GF-D8 (cell line): ENCODE measurements at regions not wholly inside any gene's neighbourhood (a gene's known extent, or its start where the extent isn't known, plus 50 kb on each side); places are given as distances from the start of the nearest gene placed in this dataset.

Experiments
- DNase-seq: peaks from one replicate; lab custom pipeline; 2025; lab: John Stamatoyannopoulos, UW

DNA sequence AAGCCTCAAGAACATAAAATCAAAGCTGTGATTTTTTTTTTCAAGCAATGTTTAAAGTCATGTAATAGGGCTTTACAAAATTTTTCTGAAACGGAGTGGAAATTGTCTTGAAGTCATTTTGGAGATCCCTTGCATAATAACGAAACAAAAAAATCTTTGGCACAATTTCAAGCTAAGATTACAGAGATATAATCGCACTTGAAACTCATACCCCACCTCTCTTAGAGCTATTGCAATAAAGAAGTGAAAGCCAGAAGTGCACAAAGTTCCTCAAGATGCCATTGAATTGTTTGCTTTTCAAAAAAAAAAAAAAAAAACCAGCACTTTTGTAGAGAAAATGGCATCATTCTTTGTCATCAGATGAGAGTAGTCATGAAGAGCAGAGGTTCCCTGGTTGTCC lies 152.3 kb downstream of the PAX3 start:
- DNase-seq = no peak

DNA sequence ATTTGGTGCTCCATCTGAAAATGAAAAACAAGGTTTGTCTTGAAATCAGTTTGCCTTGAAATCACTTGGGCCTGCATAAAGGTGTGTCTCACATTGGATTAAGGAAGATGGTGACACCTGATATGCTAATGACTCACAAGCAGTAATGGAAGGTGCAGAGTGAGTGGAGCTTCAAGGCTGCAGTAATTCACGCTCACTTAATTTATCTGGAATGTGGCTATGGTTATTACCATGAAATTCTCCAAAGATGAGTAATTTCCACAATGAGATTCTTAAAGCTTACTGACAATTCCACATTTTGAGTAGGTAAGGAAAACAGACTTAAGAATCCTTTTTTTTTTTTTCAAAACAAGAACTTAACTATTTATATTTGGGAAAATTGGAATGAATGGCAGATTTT lies 156.8 kb downstream of the PAX3 start:
- no peak for DNase-seq

DNA sequence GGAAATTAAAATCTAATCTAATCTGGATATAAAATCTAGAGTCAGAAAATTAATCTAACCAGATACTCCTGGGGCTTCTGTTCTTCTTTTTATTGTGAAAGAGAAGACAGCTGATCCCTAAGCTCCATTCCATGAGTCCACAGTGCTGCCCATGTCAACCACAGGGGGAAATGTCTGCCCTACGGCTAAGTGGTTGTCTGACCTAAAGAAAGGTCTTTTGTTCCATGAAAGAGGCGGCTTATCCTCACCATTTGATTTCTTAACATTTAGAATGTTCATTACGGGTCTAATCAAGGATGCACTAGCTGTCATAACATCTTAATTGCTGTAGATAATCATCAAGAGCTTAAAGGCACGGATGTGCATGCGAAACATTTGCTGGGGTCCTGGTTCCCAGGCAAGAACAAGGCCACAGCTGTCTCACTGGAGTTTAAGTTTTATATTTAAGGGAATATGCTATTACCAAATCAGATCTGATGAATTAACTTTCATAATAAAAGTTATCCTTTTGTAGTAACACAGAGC lies 162.6 kb downstream of the PAX3 start:
- DNase-seq = no peak

DNA sequence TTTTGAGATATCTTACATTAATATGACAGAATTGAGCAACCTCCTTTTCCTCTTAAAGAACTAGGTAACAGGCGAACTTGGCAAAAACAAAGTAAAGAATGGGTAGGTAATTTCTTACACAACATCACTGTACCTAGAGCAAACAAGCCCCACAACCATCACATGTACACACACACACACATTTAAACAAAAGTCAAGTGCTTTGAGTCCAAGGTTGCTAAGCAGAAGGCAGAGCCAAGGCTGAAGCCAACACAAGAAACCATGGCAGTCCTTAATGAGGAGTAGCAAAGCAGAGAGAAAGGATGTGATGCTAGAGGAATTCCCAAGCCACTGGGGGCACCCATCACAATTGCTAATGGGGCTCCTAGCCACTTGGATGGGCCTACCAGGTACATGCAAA lies 164.1 kb downstream of the PAX3 start:
- DNase-seq = no peak

DNA sequence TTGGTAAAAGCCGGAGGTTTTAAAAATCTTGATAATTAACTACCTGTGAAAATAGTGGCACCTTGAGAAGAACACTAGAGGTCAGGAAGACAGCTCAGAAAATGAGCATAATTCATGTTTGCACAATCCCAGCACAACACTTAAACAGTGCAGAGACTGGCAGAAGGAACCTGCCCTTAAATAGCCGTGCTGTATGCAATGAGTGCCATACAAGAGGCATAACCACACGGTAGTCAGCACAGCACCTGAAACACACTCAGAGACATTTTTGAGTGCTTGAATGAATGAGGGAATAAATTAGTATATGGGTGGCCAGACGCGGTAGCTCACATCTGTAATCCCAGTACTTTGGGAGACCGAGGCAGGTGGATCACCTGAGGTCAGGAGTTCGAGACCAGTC lies 164.9 kb downstream of the PAX3 start:
- no peak for DNase-seq

DNA sequence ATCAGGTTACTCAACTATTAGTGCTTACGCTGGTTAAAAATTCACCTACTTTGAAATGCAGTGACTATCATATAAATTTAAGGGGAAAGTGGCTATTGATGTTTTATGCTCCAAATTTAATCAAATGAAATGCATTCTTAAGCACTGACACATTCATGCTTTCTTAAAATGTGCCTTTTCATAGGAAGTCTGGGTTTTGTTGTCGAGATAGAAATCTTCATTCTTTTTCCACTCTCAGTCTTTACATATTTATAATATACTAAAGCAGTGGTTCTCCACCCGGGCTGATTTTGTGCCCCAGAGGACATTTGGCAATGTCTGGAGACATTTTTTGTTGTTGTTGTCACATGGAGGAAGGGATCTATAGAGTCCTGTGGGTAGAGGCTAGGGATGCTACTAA lies 167.9 kb downstream of the PAX3 start:
- DNase-seq = no peak

DNA sequence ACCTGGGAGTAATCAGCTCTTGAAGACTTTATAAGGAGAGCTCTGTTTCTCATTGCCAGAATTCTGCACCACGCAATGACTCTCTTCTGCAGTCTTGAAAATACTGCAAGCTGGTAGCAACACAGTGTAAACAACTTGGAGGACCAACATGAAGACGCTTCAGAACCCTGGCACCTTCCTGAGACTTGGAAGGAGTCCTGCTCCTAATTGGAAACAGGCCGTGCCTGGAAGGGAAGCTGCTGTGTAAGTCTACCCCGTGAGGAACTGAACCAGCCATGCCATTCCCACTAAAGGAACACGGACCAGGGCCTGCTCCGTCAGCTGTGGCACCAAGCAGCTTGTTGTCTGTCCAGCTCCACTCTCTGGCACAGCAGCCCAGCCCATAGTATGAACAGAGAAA lies 171.1 kb downstream of the PAX3 start:
- no peak for DNase-seq

DNA sequence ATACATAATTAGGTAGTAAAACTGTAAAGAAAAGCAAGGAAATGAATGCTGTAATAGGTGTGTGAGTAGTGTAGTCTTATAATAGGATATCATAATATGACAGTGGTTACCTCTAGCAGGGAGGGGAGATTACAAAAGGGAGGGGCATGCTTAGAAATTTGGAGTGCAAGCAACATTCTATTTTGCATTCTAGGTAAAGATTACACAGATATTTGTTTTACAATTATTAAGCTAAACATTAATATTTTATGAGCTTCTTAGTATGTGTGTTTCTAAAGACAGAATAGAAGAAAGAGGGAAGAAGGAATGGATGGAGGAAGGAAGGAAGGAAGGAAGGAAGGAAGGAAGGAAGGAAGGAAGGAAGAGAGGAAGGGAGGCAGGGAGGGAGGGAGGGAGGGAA lies 177.9 kb downstream of the PAX3 start:
- DNase-seq = no peak

DNA sequence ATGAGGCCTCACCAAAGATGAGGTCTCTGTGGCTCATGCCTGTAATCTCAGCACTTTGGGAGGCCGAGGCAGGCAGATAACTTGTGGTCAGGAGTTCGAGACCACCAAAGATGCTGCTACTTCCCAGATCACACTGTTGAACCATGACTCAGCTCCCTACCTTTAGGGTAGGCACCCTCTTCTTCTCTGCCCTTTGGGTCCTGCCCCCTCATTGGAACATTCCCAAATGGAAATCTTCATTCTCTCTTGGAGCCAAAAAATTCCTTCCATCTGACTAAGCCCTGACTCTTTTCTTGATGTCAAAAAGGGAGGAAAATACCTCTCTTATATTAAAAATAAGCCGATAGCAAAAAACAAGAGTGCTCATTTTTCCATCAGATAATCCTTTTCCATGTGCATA lies 183.5 kb downstream of the PAX3 start:
- no peak for DNase-seq

DNA sequence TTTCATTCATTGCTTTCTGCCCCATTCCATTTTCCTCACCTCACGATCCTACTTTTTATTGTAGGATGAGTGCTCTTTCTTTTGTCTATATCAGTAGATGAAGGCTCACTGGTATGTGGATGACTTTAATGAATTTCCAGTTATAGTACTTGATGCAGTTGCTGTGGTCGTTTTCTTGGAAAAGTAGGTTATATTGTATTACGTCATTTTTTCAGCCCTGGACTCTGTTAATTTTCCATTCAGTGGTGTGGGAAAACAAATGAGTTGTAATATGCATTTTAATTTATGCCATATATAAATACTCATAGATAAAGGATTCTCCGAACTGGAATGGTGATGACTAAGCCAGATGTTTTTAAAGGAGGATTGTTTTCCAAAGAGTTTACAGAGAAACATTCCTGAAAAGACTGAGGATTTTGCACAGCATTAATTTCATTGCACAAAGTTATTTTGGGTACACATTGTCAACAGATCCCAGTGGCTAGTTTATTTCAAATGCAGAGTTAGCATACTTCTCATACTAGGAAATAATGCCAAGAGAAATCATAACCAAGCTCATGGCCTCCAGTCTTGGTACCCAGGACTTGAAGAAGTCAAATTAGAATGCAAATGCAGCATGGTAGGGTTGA lies 189.7 kb downstream of the PAX3 start:
- no peak for DNase-seq

DNA sequence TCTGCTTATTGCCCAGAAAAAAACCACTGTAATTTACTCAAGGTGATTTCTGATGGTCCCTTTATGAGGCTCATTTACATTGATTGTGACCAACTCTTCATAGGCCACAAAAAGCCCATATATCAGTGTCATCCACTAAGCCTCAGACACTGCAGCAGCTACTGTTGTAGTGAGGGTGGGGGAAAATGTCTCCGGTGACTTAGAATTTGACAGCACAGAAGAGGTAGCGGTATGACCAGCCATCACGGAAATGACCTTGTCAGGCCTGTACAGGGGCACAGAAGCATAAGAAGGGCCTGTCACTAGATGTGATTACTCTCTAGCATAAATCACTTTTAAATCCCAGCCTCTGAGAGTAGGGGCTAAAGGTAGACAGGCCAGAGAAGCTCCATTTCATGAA lies 190.3 kb downstream of the PAX3 start:
- no peak for DNase-seq

DNA sequence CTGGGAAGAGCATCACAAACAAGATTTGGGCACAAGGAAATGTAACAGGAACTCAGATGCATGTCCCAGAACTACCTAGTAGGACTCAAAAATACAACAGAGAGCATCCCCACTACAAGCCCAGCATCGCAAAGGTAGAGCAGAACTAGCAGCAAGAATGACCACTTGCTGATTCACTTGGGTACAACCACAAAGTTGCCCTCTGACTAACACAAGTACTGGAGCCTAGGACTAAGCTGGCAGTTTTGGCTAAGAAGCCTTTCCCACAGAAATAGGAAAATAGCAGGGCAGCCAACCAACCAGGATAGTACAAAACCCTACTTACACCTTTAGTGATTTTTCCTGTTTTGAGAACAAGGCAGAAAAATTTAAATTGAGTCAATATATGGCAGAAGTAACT lies 193.8 kb downstream of the PAX3 start:
- DNase-seq = no peak

DNA sequence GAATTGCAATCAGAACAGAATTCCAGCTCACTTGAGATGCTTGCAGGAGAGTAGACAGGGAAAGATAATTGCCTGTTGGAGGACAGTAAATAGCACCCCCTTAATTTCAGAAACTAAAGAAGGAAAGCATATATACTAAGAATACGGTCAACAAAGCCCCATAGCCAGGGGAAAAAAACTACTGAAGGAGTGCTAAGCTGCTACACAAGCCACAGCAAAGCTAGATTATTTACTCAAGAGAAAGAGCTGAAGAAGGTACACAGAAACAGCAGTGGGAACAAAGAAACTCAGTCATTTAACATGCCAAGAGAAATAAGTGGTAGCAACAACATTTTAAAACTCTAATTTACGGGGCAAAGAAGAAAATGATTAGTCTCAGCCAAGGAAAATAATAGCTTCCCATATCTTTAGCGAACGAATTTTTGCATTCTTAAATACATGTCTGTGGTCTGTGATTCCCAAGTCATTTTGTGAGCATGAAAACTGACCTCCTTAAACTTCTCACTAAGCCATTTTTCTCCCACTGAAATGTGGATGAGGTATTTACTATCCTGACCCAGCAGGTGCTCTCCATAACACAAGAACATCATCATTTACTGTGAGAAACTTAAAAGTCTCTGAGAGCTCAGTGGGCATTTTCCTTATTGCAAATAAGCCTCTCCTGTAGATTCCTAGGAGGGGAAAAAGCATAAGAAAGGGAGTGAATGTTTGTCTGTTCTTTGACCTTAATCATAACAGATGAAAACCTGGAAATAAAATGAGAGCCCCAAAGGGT lies 196.0 kb downstream of the PAX3 start:
- DNase-seq = no peak

DNA sequence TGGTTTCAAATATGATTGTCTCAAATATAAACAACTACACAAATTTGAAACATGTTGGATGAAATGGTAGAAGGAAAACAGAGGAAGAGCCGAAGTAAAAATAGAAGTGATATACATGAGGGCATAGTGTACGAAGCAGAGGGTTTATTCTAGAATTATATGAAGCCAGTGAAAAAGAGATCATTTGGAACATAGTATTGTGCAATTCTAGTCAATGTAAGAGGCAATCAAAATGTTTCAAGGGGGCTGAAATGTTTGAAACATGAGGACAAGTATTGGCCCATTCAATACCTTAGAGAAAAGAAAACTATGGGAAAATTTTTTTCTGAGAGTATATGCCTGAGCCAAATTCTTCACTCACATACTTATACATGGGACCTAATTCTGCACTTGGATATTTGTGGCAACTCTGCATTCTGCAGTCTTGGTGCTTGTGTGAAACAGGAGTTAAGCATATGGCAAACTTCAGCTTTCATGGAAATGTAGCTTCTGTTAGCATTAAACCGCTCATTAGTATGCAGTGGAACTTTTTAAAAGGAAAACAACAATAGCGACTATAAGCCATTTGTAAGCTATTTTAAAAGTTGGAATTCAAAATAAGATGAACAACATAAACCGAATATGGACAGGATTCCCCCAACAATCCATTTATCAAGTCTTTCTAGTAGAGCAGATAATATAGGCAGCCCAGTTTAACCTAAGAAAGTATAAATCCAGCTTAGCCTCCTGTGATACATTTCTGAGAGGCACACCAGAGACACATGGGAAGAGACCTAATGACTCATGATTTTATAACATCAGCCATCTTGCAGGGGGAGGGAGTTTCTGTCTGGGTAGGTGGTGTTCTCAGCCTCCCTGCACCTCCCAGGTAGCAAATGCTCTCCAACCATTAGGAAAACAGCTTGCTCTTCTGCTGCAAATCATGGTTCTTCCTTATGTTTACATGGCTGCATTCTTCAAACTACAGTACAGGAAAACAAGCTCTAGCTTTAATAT lies 197.8 kb downstream of the PAX3 start:
- DNase-seq = no peak

DNA sequence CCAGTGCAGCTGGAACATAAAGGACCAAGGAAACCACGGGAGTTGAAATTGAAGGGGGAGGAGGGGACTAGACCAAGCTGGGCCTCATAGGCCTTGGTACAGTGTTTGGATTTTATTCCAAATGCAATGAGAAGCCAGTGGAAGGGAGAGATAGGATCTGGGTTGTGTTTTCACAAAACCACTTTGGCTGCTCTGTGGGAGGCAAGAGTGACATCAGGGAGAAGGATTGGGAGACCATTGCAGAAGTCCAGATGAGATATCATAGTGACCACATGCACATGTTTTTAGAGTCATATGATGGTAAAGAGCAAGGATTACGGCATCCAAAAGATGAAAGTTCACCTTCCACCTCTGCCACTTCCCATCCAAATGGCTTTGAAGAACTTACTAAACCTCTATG lies 210.2 kb downstream of the PAX3 start:
- no peak for DNase-seq

DNA sequence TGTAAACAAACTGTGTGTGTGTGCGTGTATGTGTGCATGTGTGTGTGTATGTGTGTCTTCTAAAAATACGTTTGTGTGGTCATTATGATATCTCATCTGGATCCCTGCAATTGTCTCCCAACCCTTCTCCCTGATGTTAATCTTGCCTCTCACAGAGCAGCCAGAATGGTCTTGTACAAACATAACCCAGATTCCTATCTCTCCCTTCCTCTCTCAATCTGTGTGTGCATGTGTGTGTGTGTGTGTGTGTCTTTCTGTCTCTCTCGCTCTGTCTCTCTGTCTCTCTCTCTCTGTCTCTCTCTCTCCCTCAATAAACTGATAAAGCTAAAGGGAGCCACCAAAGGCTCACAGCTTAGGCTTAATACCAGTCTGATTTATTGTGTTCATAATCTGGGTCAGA lies 210.8 kb downstream of the PAX3 start:
- DNase-seq = no peak

DNA sequence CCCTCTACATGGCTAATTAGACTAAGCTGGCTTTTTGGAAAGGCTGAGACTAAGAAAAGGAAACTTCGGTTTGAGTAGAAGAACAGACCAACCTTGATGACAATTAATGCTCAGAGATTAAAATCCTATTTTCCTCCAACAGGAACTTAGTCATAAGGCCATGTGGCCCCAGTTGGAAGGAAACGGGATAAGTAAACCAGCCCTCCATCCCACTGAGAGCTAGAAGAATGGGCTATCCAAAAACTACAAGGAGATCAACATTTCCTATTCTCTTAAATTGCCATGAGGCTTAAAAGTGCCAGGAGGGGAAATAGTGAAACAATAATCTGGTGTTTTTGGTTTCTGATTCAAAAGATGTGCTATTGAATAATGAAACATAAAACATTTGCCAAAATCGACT lies 216.6 kb downstream of the PAX3 start:
- DNase-seq = no peak

DNA sequence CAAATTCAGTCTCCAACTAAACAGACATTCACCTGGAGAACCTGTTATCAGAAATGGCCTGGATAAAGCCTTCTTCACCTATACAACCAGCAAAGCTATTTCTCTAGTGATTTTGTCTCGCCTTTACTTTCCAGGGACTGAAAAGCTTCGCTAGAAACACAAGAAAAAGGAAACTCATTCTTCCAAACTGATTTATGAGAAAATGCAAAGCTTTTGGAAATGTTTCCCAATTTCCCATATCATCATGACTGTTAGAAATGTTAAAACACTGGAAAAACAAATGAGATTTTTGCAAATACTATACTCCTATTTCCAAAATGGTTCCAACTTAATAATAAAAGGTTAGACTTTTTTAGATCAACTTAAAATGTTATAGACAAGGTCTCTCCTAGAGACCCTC lies 218.7 kb downstream of the PAX3 start:
- DNase-seq = no peak

DNA sequence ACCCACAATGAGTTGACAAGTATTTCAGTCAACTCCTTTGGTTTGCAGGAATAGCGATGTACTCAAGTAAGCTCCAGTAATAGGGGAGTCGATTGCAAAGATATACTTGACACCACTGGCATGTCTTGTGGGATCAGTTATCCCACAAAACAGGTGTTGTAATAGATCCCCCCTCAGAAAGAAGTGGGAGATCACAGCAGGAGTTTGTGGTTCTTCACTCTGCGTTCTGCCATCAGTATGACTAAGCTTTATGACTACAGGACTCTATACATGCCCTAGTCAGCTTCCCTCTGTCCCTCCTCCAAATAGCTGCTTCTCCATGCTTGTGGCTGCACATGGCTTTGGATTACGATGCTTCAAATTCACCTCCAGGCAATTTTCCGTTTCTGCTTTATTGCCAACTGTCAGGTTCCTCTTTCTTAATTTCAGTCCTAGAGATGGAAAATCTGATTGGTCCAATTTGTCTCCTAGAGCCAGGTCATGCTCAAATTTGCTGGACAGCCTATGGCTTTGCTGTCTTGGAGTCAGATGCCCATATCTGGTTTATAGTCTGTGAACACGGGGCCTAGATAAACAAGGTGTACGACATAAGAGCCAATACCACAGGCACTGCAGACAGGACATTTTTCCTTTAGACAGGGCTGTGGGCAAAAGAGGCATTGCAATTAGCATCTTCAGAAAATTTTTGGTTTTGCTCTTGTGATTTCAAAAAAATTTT lies 221.7 kb downstream of the PAX3 start:
- DNase-seq = peak; percentile 14

DNA sequence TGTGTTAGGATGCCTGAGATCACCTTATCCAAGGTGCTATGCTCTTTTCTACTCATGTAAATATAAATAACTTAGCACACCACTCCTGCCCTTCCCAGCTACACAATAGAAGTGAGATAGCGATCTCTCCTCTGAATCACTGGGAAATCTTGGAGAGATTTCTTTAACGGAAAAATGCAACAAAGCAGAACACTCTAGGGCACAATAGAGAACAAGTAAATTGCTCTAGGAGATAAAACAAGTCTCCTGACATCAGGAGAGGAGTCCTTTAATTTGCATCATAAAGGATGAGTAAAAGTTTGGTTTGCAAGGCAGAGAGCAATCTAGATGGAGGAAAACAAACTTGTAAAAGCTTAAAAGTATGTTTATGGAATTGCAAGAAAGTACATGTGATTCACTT lies 224.1 kb downstream of the PAX3 start:
- DNase-seq = no peak

DNA sequence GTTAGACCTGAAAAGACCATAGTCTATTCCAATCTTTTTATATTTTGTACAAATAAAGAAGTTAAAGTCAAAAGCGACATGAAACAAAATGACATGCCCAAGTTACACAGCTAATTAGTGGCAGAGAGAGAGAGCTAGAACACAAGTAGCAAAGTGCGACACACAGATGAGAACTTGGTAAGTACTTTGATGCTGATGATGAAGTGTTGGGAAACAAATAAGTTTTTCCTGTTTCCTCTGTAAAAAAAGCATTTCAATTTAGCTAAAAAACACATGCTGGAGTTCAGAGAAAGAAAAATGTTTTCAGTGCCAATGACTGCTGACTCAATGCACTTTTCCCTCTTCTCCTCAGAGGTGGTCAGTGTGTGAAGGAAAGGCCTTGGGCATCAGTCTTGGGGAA lies 226.9 kb downstream of the PAX3 start:
- DNase-seq = no peak

DNA sequence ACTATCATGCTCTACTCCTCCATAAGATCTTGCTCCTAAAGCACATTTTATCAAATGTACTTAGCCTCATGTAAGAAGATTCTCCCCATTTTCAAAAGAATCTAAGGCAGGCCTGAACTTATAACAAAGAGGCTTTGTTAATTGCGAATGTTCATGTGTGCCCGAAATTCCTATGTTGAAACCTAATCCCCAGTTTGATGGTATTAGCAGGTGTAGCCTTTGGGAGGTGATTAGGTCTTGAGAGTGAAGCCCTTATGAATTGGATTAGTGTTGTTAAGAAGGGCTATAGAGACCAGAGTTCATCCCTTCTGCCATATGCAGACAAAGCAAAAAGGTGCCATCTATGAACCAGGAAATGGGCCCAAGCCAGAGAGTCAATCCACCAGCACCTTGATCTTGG lies 234.5 kb downstream of the PAX3 start:
- DNase-seq = no peak
